ENCODE measurements at regions not wholly inside any gene's neighbourhood (a gene's known extent, or its start where the extent isn't known, plus 50 kb on each side); places are given as distances from the start of the nearest gene placed in this dataset.

DNA sequence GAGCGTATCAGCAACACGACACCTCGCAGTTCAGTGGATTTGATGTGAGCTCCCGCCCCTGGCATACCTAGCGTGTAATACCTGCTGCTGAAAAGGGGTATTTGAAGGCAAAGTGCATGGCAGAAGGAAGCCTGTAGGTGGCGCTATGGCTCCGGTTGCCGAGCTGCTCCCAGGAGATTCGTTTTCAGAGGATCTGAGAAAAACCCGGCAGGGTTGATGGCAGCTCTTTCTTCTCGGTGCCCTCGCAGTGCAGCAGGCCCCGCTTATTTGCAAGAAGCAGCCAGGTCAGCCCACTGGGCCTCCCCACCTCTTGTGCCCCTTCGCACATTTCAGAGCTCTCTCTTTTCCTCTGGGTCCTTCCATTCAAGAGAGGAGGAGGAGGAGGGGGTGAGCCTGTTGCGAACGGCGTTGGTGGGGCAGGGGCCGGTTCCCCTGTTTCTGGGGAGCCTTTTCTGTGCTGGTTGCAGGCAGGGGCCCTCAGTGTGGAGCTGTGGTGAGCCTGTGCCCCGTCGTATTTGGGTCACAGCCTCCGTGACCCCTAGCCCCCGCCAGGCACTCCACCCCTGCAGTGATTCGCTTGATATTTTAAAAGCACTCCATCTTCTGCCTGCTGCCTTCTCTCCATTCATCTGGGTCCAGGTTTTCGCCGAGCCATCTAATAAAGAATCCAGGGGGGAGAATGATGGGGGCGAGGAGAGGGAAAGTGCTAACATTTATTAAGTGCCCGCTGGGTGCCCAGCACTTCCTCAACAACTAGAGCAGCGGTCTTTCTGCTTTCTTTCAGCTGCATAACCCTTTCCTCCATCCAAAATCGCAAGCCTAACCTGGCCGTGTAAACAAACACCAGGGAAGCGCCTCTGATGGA, 85.3 kb upstream of the SYT13 start:
- Histone ChIP-seq H3K9me3 (ENCODE audit: control insufficient read depth in 4 of 4, low read length in 3 of 4) (no peaks in the 10 kb centered on the region), H3K4me3 (ENCODE audit: low read depth in 1 of 3, low read length in 3 of 3) (no peak overlapping the region), H3K4me1 (ENCODE audit: control insufficient read depth in 4 of 4, insufficient read depth in 4 of 4, low read length in 3 of 4) (peaks cover 0 to 10% (median 3%) of the 10 kb centered on the region in 4 donors), H3K27me3 (ENCODE audit: control insufficient read depth in 4 of 4, insufficient read depth in 4 of 4, low read length in 3 of 4) (no peaks in the 10 kb centered on the region), H3K27ac (ENCODE audit: low read depth in 1 of 2, low read length in 2 of 2) (no peak overlapping the region), H3K36me3 (ENCODE audit: control insufficient read depth in 4 of 4, insufficient read depth in 3 of 4, low read depth in 1 of 4, low read length in 3 of 4) (no peaks in the 10 kb centered on the region), H3K9ac (ENCODE audit: low read depth in 1 of 2, low read length in 2 of 2) (no peak overlapping the region)
- 38% methylated on average over 31 of the region's 31 CpGs for WGBS
- DNase-seq (ENCODE audit: low spot score): peak; percentile 77
- TF ChIP-seq FOXA2 (IDR thresholded peaks at IDR 0.05) (no peak), RAD21 (IDR thresholded peaks at IDR 0.05) (peak; percentile 97 to 99)
- TF ChIP-seq, protein P1, sequence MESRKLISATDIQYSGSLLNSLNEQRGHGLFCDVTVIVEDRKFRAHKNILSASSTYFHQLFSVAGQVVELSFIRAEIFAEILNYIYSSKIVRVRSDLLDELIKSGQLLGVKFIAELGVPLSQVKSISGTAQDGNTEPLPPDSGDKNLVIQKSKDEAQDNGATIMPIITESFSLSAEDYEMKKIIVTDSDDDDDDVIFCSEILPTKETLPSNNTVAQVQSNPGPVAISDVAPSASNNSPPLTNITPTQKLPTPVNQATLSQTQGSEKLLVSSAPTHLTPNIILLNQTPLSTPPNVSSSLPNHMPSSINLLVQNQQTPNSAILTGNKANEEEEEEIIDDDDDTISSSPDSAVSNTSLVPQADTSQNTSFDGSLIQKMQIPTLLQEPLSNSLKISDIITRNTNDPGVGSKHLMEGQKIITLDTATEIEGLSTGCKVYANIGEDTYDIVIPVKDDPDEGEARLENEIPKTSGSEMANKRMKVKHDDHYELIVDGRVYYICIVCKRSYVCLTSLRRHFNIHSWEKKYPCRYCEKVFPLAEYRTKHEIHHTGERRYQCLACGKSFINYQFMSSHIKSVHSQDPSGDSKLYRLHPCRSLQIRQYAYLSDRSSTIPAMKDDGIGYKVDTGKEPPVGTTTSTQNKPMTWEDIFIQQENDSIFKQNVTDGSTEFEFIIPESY (IDR thresholded peaks at IDR 0.05): no peak
- TF ChIP-seq, protein P2, sequence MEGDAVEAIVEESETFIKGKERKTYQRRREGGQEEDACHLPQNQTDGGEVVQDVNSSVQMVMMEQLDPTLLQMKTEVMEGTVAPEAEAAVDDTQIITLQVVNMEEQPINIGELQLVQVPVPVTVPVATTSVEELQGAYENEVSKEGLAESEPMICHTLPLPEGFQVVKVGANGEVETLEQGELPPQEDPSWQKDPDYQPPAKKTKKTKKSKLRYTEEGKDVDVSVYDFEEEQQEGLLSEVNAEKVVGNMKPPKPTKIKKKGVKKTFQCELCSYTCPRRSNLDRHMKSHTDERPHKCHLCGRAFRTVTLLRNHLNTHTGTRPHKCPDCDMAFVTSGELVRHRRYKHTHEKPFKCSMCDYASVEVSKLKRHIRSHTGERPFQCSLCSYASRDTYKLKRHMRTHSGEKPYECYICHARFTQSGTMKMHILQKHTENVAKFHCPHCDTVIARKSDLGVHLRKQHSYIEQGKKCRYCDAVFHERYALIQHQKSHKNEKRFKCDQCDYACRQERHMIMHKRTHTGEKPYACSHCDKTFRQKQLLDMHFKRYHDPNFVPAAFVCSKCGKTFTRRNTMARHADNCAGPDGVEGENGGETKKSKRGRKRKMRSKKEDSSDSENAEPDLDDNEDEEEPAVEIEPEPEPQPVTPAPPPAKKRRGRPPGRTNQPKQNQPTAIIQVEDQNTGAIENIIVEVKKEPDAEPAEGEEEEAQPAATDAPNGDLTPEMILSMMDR (IDR thresholded peaks at IDR 0.05; ENCODE audit: low read depth, low read length, missing input control): peak; percentile 95

DNA sequence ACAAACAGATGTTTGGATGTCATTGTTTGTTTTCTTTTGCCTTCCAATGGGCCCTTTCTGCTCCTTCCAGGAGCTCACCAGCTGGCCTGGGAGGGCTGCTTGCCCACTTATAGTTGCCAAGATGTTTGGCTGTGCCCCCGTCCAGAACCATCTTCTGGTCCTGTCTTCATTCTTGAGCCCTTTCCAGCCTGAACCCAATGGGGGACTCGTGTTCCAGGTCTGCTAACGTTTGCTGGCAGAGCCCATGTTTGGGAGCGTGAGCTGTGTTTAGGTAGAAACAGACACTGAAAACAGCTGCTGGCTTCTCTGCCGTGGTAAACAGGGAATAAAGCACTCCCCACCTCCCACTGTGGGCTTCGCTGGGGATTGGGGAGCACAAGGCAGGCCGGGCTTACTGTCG, 83.2 kb upstream of the SYT13 start:
- Histone ChIP-seq H3K9me3 (ENCODE audit: control insufficient read depth in 4 of 4, low read length in 3 of 4) (no peaks in the 10 kb centered on the region), H3K36me3 (ENCODE audit: control insufficient read depth in 4 of 4, insufficient read depth in 3 of 4, low read depth in 1 of 4, low read length in 3 of 4) (no peaks in the 10 kb centered on the region), H3K4me3 (ENCODE audit: low read depth in 1 of 3, low read length in 3 of 3) (no peak overlapping the region), H3K27ac (ENCODE audit: low read depth in 1 of 2, low read length in 2 of 2) (no peak overlapping the region), H3K9ac (ENCODE audit: low read depth in 1 of 2, low read length in 2 of 2) (no peak overlapping the region), H3K27me3 (ENCODE audit: control insufficient read depth in 4 of 4, insufficient read depth in 4 of 4, low read length in 3 of 4) (no peaks in the 10 kb centered on the region), H3K4me1 (ENCODE audit: control insufficient read depth in 4 of 4, insufficient read depth in 4 of 4, low read length in 3 of 4) (peaks cover 2 to 16% (median 9%) of the 10 kb centered on the region in 4 donors)
- no peak for DNase-seq (ENCODE audit: low spot score)
- 81% methylated on average over 8 of the region's 8 CpGs for WGBS
- no peak for TF ChIP-seq RAD21 (IDR thresholded peaks at IDR 0.05)
- no peak for TF ChIP-seq FOXA2 (IDR thresholded peaks at IDR 0.05)
- no peak for TF ChIP-seq JUND (IDR thresholded peaks at IDR 0.05)
- TF ChIP-seq TAF1 (conservative IDR thresholded peaks at IDR 0.05): no peak
- TF ChIP-seq RXRA (IDR thresholded peaks at IDR 0.05): no peak
- no peak for TF ChIP-seq EGR1 (IDR thresholded peaks at IDR 0.05; ENCODE audit: low read depth in 2 of 2)
- TF ChIP-seq YY1 (IDR thresholded peaks at IDR 0.05): no peak
- TF ChIP-seq, protein P3, sequence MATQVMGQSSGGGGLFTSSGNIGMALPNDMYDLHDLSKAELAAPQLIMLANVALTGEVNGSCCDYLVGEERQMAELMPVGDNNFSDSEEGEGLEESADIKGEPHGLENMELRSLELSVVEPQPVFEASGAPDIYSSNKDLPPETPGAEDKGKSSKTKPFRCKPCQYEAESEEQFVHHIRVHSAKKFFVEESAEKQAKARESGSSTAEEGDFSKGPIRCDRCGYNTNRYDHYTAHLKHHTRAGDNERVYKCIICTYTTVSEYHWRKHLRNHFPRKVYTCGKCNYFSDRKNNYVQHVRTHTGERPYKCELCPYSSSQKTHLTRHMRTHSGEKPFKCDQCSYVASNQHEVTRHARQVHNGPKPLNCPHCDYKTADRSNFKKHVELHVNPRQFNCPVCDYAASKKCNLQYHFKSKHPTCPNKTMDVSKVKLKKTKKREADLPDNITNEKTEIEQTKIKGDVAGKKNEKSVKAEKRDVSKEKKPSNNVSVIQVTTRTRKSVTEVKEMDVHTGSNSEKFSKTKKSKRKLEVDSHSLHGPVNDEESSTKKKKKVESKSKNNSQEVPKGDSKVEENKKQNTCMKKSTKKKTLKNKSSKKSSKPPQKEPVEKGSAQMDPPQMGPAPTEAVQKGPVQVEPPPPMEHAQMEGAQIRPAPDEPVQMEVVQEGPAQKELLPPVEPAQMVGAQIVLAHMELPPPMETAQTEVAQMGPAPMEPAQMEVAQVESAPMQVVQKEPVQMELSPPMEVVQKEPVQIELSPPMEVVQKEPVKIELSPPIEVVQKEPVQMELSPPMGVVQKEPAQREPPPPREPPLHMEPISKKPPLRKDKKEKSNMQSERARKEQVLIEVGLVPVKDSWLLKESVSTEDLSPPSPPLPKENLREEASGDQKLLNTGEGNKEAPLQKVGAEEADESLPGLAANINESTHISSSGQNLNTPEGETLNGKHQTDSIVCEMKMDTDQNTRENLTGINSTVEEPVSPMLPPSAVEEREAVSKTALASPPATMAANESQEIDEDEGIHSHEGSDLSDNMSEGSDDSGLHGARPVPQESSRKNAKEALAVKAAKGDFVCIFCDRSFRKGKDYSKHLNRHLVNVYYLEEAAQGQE (IDR thresholded peaks at IDR 0.05): no peak
- TF ChIP-seq HNF4A (conservative IDR thresholded peaks at IDR 0.05): no peak
- TF ChIP-seq, protein P4, sequence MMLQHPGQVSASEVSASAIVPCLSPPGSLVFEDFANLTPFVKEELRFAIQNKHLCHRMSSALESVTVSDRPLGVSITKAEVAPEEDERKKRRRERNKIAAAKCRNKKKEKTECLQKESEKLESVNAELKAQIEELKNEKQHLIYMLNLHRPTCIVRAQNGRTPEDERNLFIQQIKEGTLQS (IDR thresholded peaks at IDR 0.05): no peak
- TF ChIP-seq, protein P2 (IDR thresholded peaks at IDR 0.05; ENCODE audit: low read depth, low read length, missing input control): no peak
- TF ChIP-seq, protein P1 (IDR thresholded peaks at IDR 0.05): no peak
- no peak for TF ChIP-seq HNF4G (IDR thresholded peaks at IDR 0.05)
- TF ChIP-seq NR2F2 (IDR thresholded peaks at IDR 0.05): no peak

Data from liver (tissue), 8 donors.